ENCODE measurements at regions not wholly inside any gene's neighbourhood (a gene's known extent, or its start where the extent isn't known, plus 50 kb on each side); places are given as distances from the start of the nearest gene placed in this dataset.
A peak's percentile ranks its signal among the peaks of the same experiment; 100 is the strongest.

DNA sequence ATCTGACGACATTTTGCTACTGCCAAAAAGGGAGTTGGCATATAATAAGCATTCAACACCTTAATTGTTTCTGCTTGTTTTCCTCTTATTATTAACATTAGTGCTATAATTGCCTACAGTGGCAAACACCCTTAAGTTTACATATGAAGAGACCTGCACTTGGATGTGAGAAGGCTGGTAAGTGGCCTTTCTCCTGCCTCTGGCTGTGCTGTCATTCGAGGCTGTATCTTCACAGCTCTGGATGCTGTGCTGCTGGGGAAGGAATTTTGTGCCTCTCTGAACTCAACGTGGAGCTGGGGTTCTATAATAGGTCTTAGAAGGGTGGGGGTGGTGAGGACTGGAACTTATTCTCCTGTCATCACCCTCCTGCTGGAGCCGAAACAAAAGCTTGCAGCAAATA is 385.9 kb downstream of the EMP1 start:
- H3K27ac ChIP-seq (ENCODE audit: low read depth, low read length): peak overlapping the region; percentile 89
- 0 out of 2 replicates have a peak overlapping the region, but pooled peaks have one; percentile 41 for H3K9ac ChIP-seq (ENCODE audit: low read length)
- no peaks in the 10 kb centered on the region for H3K27me3 ChIP-seq (ENCODE audit: insufficient read depth, low read length)
- no TSS peak for BruUV-seq (replicated peaks)
- H3K9me2 ChIP-seq (ENCODE audit: insufficient read depth): no peaks in the 10 kb centered on the region
- no peak for DNase-seq (ENCODE audit: low read depth, low spot score)
- no peak overlapping the region for H3K4me3 ChIP-seq (replicated peaks in 1 of 2; ENCODE audit: low read depth in 1 of 2, low read length in 2 of 2)
- no peak for ATAC-seq
- H3K4me1 ChIP-seq (ENCODE audit: control insufficient read depth in 1 of 2, insufficient read depth in 2 of 2, low read length in 2 of 2): peaks cover 44 to 46% of the 10 kb centered on the region in 2 experiments
- H4K20me1 ChIP-seq (ENCODE audit: insufficient read depth): no peaks in the 10 kb centered on the region
- no peak overlapping the region for H2AFZ ChIP-seq (ENCODE audit: low read depth, low read length, poor library complexity, severe bottlenecking)
- ChIA-PET CTCF (interaction anchor here (1.4 kb wide), 1 partner anchor 47 kb away, joined by 4 read pairs; no protein-coding TSS in a partner anchor), POLR2A (no interaction called here), RAD21 (ENCODE audit: low non-redundant PET in 1 of 2, low total read pairs in 2 of 2, uncharacterized antibody in 2 of 2, unreplicated experiment in 2 of 2) (no interaction called here)
- H3K9me3 ChIP-seq (ENCODE audit: control insufficient read depth in 1 of 2, insufficient read depth in 1 of 2, low read depth in 1 of 2, low read length in 2 of 2): no peaks in the 10 kb centered on the region
- TF ChIP-seq POLR2AphosphoS5 (IDR thresholded peaks at IDR 0.05; ENCODE audit: low read depth, low read length) (no peak), JUND (IDR thresholded peaks at IDR 0.05) (no peak), EGR1 (IDR thresholded peaks at IDR 0.05; ENCODE audit: low read depth) (no peak), ZNF274 (IDR thresholded peaks at IDR 0.05; ENCODE audit: low read depth, low read length) (no peak), ZFX (IDR thresholded peaks at IDR 0.05) (no peak), ELF1 (IDR thresholded peaks at IDR 0.05; ENCODE audit: borderline replicate concordance, low read depth) (no peak), CEBPB (IDR thresholded peaks at IDR 0.05; ENCODE audit: low read depth) (no peak), SP1 (IDR thresholded peaks at IDR 0.05; ENCODE audit: low read depth) (no peak), EZH2 (IDR thresholded peaks at IDR 0.05) (no peak), SRF (IDR thresholded peaks at IDR 0.05; ENCODE audit: low read depth) (no peak), REST (IDR thresholded peaks at IDR 0.05; ENCODE audit: low read depth) (no peak), YY1 (IDR thresholded peaks at IDR 0.05; ENCODE audit: extremely low read depth, insufficient replicate concordance, low read depth, low read length) (no peak), POLR2A (IDR thresholded peaks at IDR 0.05; ENCODE audit: borderline replicate concordance, extremely low read depth, insufficient read depth, insufficient read length) (no peak)
- TF ChIP-seq, protein P1, sequence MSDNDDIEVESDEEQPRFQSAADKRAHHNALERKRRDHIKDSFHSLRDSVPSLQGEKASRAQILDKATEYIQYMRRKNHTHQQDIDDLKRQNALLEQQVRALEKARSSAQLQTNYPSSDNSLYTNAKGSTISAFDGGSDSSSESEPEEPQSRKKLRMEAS (IDR thresholded peaks at IDR 0.05): no peak
- TF ChIP-seq, protein P2, sequence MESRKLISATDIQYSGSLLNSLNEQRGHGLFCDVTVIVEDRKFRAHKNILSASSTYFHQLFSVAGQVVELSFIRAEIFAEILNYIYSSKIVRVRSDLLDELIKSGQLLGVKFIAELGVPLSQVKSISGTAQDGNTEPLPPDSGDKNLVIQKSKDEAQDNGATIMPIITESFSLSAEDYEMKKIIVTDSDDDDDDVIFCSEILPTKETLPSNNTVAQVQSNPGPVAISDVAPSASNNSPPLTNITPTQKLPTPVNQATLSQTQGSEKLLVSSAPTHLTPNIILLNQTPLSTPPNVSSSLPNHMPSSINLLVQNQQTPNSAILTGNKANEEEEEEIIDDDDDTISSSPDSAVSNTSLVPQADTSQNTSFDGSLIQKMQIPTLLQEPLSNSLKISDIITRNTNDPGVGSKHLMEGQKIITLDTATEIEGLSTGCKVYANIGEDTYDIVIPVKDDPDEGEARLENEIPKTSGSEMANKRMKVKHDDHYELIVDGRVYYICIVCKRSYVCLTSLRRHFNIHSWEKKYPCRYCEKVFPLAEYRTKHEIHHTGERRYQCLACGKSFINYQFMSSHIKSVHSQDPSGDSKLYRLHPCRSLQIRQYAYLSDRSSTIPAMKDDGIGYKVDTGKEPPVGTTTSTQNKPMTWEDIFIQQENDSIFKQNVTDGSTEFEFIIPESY (IDR thresholded peaks at IDR 0.05; ENCODE audit: extremely low read depth, insufficient replicate concordance, low read length): no peak
- TF ChIP-seq, protein P3, sequence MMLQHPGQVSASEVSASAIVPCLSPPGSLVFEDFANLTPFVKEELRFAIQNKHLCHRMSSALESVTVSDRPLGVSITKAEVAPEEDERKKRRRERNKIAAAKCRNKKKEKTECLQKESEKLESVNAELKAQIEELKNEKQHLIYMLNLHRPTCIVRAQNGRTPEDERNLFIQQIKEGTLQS (IDR thresholded peaks at IDR 0.05): no peak
- TF ChIP-seq, protein P4, sequence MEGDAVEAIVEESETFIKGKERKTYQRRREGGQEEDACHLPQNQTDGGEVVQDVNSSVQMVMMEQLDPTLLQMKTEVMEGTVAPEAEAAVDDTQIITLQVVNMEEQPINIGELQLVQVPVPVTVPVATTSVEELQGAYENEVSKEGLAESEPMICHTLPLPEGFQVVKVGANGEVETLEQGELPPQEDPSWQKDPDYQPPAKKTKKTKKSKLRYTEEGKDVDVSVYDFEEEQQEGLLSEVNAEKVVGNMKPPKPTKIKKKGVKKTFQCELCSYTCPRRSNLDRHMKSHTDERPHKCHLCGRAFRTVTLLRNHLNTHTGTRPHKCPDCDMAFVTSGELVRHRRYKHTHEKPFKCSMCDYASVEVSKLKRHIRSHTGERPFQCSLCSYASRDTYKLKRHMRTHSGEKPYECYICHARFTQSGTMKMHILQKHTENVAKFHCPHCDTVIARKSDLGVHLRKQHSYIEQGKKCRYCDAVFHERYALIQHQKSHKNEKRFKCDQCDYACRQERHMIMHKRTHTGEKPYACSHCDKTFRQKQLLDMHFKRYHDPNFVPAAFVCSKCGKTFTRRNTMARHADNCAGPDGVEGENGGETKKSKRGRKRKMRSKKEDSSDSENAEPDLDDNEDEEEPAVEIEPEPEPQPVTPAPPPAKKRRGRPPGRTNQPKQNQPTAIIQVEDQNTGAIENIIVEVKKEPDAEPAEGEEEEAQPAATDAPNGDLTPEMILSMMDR (IDR thresholded peaks at IDR 0.05 in 2 of 3, conservative IDR thresholded peaks at IDR 0.05 in 1 of 3; ENCODE audit: borderline replicate concordance in 1 of 3, insufficient read depth in 1 of 3, low read depth in 2 of 3, low read length in 2 of 3): no peak
- no peaks in the 10 kb centered on the region for H3K36me3 ChIP-seq (ENCODE audit: control insufficient read depth in 1 of 2, insufficient read depth in 2 of 2, low read length in 2 of 2)
- no peaks in the 10 kb centered on the region for H3K79me2 ChIP-seq (ENCODE audit: insufficient read depth, low read length)
- intact Hi-C loops (cut with micrococcal nuclease): no loop called here
- no peak overlapping the region for H3K4me2 ChIP-seq (ENCODE audit: low read length)

Data from HCT116 (cell line).